ENCODE measurements at regions not wholly inside any gene's neighbourhood (a gene's known extent, or its start where the extent isn't known, plus 50 kb on each side); places are given as distances from the start of the nearest gene placed in this dataset.

- no peak for DNase-seq
Observed at GRCh38 chr7:125090596-125090995, 161.0 kb upstream of the POT1 start.

GRCh38 chr7:125089171-125089570, 159.5 kb upstream of the POT1 start:
- no peak for DNase-seq

GRCh38 chr7:125088555-125088954, 158.9 kb upstream of the POT1 start:
- no peak for DNase-seq

GRCh38 chr7:125085084-125085483, 155.5 kb upstream of the POT1 start:
- DNase-seq: no peak

- no peak for DNase-seq
Observed at GRCh38 chr7:125084196-125084595, 154.6 kb upstream of the POT1 start.

- no peak for DNase-seq
Observed at GRCh38 chr7:125074141-125074540, 144.5 kb upstream of the POT1 start.

GRCh38 chr7:125065546-125065945, 135.9 kb upstream of the POT1 start:
- DNase-seq: no peak

- DNase-seq: no peak
Observed at GRCh38 chr7:125065001-125065400, 135.4 kb upstream of the POT1 start.

GRCh38 chr7:125061776-125062397, 132.3 kb upstream of the POT1 start:
- peak; percentile 60 for DNase-seq

- DNase-seq: peak; percentile 57
Observed at GRCh38 chr7:125061083-125061745, 131.6 kb upstream of the POT1 start.

GRCh38 chr7:125059861-125060456, 130.3 kb upstream of the POT1 start:
- DNase-seq: peak; percentile 69

- DNase-seq: peak; percentile 69
Observed at GRCh38 chr7:125057963-125058362, 128.3 kb upstream of the POT1 start.

- DNase-seq: no peak
Observed at GRCh38 chr7:125055376-125055775, 125.8 kb upstream of the POT1 start.

- no peak for DNase-seq
Observed at GRCh38 chr7:125046767-125047166, 117.1 kb upstream of the POT1 start.

- DNase-seq: peak; percentile 95
Observed at GRCh38 chr7:125033506-125033905, 103.9 kb upstream of the POT1 start.

GRCh38 chr7:125032943-125033342, 103.3 kb upstream of the POT1 start:
- peak; percentile 90 for DNase-seq

GRCh38 chr7:125030756-125031387, 101.2 kb upstream of the POT1 start:
- DNase-seq: no peak

GRCh38 chr7:125025620-125026019, 96.0 kb upstream of the POT1 start:
- no peak for DNase-seq

- DNase-seq: no peak
Observed at GRCh38 chr7:125020801-125021200, 91.2 kb upstream of the POT1 start.

GRCh38 chr7:125010540-125010939, 80.9 kb upstream of the POT1 start:
- no peak for DNase-seq

- DNase-seq: no peak
Observed at GRCh38 chr7:124996778-124997177, 67.2 kb upstream of the POT1 start.

GRCh38 chr7:124992851-124993562, 63.4 kb upstream of the POT1 start:
- DNase-seq: no peak

GRCh38 chr7:124989911-124990310, 60.3 kb upstream of the POT1 start:
- DNase-seq: no peak

Data from NCI-H1092 treated with DMSO at 0.1 percent for 48 hours (cell line).